ENCODE measurements at regions not wholly inside any gene's neighbourhood (a gene's known extent, or its start where the extent isn't known, plus 50 kb on each side); places are given as distances from the start of the nearest gene placed in this dataset.

DNA sequence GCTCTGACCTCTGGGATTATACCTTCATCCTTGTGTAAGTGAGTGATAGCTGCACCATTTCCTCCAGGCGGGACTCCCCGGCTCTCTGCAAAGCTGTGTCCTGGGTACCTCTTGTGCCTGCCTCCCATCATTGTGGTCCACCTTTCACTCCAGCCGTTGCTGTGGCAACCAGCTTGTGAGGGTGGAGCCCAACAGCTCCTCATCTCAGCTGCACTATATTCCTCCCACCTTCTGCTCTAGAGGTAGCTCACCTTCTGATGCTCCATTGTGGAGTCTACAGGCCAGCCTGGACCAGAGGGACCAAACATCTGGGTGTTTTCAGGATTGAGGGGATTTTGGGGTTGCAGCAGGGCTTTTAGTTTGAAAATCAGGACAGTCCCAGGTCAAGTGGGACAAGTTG is 708.2 kb downstream of the UQCRFS1 start:
- DNase-seq (ENCODE audit: low read depth): no peak
- POLR2A ChIA-PET: no interaction called here
- no peaks in the 10 kb centered on the region for H3K36me3 ChIP-seq (ENCODE audit: control insufficient read depth, insufficient read depth, low read length)
- H3K27me3 ChIP-seq (ENCODE audit: control insufficient read depth, insufficient read depth, low read length): no peaks in the 10 kb centered on the region
- CTCF ChIA-PET: interaction anchor here (1.2 kb wide), 1 partner anchor 9 kb away, joined by 3 read pairs; no protein-coding TSS in a partner anchor
- no peak overlapping the region for H3K4me3 ChIP-seq (ENCODE audit: low read depth, low read length)
- TF ChIP-seq, protein P1, sequence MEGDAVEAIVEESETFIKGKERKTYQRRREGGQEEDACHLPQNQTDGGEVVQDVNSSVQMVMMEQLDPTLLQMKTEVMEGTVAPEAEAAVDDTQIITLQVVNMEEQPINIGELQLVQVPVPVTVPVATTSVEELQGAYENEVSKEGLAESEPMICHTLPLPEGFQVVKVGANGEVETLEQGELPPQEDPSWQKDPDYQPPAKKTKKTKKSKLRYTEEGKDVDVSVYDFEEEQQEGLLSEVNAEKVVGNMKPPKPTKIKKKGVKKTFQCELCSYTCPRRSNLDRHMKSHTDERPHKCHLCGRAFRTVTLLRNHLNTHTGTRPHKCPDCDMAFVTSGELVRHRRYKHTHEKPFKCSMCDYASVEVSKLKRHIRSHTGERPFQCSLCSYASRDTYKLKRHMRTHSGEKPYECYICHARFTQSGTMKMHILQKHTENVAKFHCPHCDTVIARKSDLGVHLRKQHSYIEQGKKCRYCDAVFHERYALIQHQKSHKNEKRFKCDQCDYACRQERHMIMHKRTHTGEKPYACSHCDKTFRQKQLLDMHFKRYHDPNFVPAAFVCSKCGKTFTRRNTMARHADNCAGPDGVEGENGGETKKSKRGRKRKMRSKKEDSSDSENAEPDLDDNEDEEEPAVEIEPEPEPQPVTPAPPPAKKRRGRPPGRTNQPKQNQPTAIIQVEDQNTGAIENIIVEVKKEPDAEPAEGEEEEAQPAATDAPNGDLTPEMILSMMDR (IDR thresholded peaks at IDR 0.05; ENCODE audit: insufficient read depth, low read depth, low read length): no peak

DNA sequence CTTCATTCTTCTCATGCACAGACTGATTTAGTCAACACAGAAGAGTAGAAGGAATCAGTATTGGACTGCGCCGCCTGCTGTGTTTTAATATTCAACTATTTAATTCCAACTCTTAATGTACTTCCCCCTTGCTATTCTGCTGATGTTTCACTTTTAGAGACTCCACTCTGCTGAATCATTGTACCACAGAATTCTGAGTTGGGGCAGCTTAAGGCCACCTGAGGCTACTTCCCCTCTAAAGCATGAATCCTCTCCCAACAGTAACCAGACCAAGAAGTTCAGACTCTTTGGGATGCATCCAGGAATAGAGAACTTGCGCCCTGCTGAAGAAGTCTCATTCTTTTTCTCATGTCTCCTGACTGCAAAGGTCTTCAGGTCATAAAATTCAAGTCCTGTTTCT is 708.8 kb downstream of the UQCRFS1 start:
- POLR2A ChIA-PET: no interaction called here
- CTCF ChIA-PET: no interaction called here
- no peak overlapping the region for H3K4me3 ChIP-seq (ENCODE audit: low read depth, low read length)
- H3K27me3 ChIP-seq (ENCODE audit: control insufficient read depth, insufficient read depth, low read length): no peaks in the 10 kb centered on the region
- TF ChIP-seq, protein P1 (IDR thresholded peaks at IDR 0.05; ENCODE audit: insufficient read depth, low read depth, low read length): no peak
- DNase-seq (ENCODE audit: low read depth): no peak
- no peaks in the 10 kb centered on the region for H3K36me3 ChIP-seq (ENCODE audit: control insufficient read depth, insufficient read depth, low read length)

DNA sequence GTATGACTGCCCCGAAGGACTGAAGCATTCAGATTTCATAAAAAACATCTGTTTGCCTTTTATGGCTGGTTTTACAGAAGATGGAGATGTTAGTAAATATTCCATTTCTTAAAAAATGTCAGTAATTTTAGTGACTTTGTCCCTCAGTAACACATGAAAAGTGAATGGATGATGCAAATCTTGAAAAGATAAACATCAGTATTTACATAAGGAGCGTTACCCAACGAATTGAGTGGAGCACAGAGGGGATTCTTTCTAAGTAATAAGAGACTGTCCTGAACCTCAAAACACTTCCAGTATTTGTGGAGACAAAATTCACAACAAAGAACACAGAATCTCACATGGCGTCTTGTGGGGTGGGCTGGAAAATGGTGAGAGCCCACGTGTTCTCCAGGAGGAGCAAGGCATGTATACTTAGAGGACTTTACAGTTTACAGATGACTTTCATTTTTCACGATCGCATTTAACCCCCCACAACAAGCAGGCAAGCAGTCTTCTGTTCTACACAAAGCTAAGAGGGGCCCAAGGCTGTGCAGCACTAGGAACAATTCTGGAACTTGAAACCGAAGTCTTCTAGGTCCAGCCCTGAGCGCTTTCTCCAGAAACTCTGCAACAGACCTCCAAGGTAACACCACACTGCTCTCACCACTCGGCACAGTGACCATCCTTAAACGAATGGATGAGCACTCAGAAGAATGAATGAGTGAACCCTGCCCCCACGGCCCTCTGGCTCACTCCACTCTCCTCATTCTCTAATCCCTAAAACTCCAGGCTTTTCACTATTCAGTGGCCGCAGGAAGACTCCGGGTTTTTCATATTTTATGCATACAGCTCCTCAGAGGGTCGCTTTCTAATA is 709.8 kb downstream of the UQCRFS1 start:
- Histone ChIP-seq H3K27me3 (ENCODE audit: control insufficient read depth, insufficient read depth, low read length) (no peaks in the 10 kb centered on the region), H3K4me3 (ENCODE audit: low read depth, low read length) (no peak overlapping the region), H3K36me3 (ENCODE audit: control insufficient read depth, insufficient read depth, low read length) (no peaks in the 10 kb centered on the region)
- ChIA-PET POLR2A (no interaction called here), CTCF (interaction anchor here (1.6 kb wide), 1 partner anchor 26 kb away, joined by 3 read pairs; no protein-coding TSS in a partner anchor)
- DNase-seq (ENCODE audit: low read depth): no peak
- TF ChIP-seq, protein P1 (IDR thresholded peaks at IDR 0.05; ENCODE audit: insufficient read depth, low read depth, low read length): no peak

DNA sequence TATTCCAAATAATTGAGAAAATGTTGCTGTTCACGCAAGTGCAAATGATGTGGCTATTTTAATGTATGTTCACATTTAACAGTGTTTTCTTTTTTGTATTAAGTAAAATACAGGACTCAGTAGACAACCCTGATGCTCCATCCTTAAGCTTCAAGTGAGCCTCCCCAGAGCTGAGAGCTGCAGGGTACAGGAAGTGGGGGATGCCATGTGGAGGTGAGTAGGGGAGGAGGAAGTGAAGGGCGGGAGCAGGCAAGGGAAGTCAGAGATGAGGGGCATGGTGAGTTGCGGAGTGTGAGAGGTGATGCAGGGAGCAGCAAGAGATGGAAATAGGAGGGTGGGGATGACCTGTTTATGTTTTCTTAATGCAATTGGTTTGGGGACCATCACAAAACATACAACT is 711.0 kb downstream of the UQCRFS1 start:
- ChIA-PET CTCF (interaction anchor here (0.6 to 1.6 kb wide), 2 partner anchors 17 to 25 kb away, joined by 3 read pairs; no protein-coding TSS in a partner anchor), POLR2A (no interaction called here)
- DNase-seq (ENCODE audit: low read depth): no peak
- TF ChIP-seq, protein P1 (IDR thresholded peaks at IDR 0.05; ENCODE audit: insufficient read depth, low read depth, low read length): no peak
- no peak overlapping the region for H3K4me3 ChIP-seq (ENCODE audit: low read depth, low read length)
- no peaks in the 10 kb centered on the region for H3K27me3 ChIP-seq (ENCODE audit: control insufficient read depth, insufficient read depth, low read length)
- H3K36me3 ChIP-seq (ENCODE audit: control insufficient read depth, insufficient read depth, low read length): no peaks in the 10 kb centered on the region

DNA sequence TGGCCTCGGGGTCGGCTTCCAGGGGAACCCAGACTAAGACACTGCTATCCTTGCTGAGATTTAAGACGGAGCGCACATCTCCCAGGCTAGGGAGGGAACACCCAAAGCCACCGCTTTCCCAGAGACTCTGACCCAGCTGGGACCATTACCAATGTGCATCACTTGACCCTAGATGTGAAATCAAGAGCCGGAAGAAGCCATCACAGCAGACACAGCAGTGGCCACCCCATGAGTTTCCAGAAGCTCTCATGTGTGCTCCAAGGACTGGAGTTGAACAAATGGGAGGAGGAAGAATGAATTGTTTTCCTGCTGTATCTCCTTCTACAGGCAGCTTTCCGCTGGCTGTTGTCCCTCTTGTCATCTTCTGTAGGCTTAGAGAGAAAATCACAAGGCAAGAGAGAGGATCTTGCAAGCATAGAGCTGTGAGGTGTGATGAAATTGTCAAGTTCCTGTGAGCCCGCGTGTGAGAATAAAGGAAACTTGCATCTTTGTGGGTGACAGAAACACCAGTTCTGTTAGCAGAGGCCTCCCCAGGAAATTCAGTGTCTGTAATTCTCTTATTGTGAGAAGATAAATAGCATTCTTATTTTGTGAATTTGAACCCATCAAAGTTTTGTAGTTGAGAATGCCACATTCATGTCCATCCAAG is 711.8 kb downstream of the UQCRFS1 start:
- H3K4me3 ChIP-seq (ENCODE audit: low read depth, low read length): no peak overlapping the region
- TF ChIP-seq, protein P1 (IDR thresholded peaks at IDR 0.05; ENCODE audit: insufficient read depth, low read depth, low read length): no peak
- POLR2A ChIA-PET: no interaction called here
- no peaks in the 10 kb centered on the region for H3K36me3 ChIP-seq (ENCODE audit: control insufficient read depth, insufficient read depth, low read length)
- no peak for DNase-seq (ENCODE audit: low read depth)
- no peaks in the 10 kb centered on the region for H3K27me3 ChIP-seq (ENCODE audit: control insufficient read depth, insufficient read depth, low read length)
- CTCF ChIA-PET: interaction anchor here (1.6 kb wide), 1 partner anchor 24 kb away, joined by 3 read pairs; no protein-coding TSS in a partner anchor

All from BJ (cell line).